OCI-LY3 (cell line): ENCODE measurements at regions not wholly inside any gene's neighbourhood (a gene's known extent, or its start where the extent isn't known, plus 50 kb on each side); places are given as distances from the start of the nearest gene placed in this dataset.

Experiments
- EZH2phosphoT487 ChIP-seq: fragments of 200-600 bp; shearing (Covaris generic); IDR thresholded peaks from 2 replicates; pipeline ENCODE4 v1.6.1; 2018; ENCODE audit warnings: antibody characterized with exemption, mixed run types, low read depth
- TF ChIP-seq, protein P1 (sequence below): fragments of 200-600, 300-600 bp; sonication (generic); IDR thresholded peaks from 2 replicates; pipeline ENCODE4 v1.5.1; 2014; ENCODE audit warnings: antibody characterized with exemption, low read length, low read depth

DNA sequence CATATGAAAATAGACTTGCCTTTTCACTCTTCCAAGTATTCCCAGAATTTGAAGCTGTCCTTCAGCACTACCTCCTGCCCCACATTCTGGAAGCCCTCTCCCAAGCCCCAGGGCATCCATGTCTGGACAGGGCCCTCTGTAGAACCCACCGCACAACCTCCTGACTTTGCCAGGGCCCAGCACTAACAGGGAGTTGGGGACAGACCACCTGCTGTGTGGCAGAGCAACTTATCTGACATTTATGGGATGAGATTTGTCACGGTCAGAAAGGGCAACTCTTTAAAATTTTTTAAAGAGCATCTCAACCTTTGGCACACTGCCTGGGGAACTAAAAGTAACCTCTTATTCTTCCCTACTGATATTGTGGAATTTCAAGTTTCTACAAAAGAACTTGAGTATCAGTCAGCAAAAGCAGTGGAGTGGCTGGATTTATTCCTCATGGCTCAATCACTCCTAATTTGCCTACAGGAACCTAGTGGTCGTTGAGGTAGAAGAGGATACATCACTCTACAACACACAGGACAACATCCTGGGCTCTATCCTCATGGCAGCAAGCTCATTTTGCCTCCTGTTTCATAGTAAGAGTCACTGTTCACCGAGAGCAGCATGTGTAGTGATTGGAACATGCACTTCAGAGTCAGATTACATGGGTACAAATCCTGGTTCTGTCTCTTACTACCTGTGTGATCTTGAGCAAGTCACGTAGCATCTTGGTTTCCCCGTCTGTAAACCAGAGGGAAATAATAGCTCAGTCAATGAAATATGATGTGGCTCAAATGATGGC, 285.3 kb downstream of the ENC1 start:
- TF ChIP-seq, protein P1, sequence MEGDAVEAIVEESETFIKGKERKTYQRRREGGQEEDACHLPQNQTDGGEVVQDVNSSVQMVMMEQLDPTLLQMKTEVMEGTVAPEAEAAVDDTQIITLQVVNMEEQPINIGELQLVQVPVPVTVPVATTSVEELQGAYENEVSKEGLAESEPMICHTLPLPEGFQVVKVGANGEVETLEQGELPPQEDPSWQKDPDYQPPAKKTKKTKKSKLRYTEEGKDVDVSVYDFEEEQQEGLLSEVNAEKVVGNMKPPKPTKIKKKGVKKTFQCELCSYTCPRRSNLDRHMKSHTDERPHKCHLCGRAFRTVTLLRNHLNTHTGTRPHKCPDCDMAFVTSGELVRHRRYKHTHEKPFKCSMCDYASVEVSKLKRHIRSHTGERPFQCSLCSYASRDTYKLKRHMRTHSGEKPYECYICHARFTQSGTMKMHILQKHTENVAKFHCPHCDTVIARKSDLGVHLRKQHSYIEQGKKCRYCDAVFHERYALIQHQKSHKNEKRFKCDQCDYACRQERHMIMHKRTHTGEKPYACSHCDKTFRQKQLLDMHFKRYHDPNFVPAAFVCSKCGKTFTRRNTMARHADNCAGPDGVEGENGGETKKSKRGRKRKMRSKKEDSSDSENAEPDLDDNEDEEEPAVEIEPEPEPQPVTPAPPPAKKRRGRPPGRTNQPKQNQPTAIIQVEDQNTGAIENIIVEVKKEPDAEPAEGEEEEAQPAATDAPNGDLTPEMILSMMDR: no peak
- TF ChIP-seq EZH2phosphoT487: no peak
